Stimulated activated naive CD8-positive, alpha-beta T cell treated with anti-CD3 and anti-CD28 coated beads, Interleukin-15, Interleukin-2, amounts not matched to agents 100 ng/mL and 50 ng/mL, for 24 hours (primary cell): ENCODE measurements at regions not wholly inside any gene's neighbourhood (a gene's known extent, or its start where the extent isn't known, plus 50 kb on each side); places are given as distances from the start of the nearest gene placed in this dataset.
"Not testable (repeated sequence)": the region's sequence is repeated elsewhere in the genome, so short reads cannot be mapped to it uniquely, and the experiment has no call there.

ENCODE experiments used
- H3K27ac Mint-ChIP-seq: one replicate; pipeline ENCODE4 v1.8.0; 2021; ENCODE audit warnings: mild to moderate bottlenecking, mixed read lengths
- H3K27me3 Mint-ChIP-seq: one replicate; pipeline ENCODE4 v1.8.0; 2021; ENCODE audit warnings: mixed read lengths
- H3K36me3 Mint-ChIP-seq: one replicate; pipeline ENCODE4 v1.8.0; 2021; ENCODE audit warnings: low read depth, mixed read lengths
- H3K4me1 Mint-ChIP-seq: one replicate; pipeline ENCODE4 v1.8.0; 2021; ENCODE audit warnings: low read depth, mixed read lengths
- H3K4me3 Mint-ChIP-seq: one replicate; pipeline ENCODE4 v1.8.0; 2021; ENCODE audit warnings: mild to moderate bottlenecking, mixed read lengths
- H3K9me3 Mint-ChIP-seq: one replicate; pipeline ENCODE4 v1.8.0; 2021; ENCODE audit warnings: mixed read lengths

DNA sequence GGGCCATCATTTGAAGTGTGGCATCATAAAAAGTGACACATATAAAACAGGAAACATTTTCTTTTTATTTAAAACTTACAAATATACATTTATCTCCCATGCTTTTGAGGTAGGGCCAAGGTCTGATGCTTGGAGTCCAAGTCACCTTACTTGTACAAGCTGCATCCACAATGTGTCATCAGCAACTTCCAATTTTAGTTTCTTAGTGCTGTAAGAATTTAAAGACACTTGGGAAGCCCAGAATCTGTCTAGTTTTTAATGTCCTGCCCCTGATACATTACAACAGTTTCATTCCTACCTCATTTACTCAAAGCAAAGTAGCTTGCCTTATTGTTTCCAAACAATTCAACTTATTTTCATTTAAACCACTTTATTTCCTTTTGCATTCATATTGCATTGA is 297.7 kb downstream of the MTX2 start:
- no peak overlapping the region for H3K4me3 Mint-ChIP-seq
- peaks cover 34% of the 10 kb centered on the region for H3K27me3 Mint-ChIP-seq
- no peaks in the 10 kb centered on the region for H3K36me3 Mint-ChIP-seq
- H3K4me1 Mint-ChIP-seq, result no peaks in the 10 kb centered on the region
- H3K27ac Mint-ChIP-seq, result no peak overlapping the region
- H3K9me3 Mint-ChIP-seq, result no peaks in the 10 kb centered on the region

DNA sequence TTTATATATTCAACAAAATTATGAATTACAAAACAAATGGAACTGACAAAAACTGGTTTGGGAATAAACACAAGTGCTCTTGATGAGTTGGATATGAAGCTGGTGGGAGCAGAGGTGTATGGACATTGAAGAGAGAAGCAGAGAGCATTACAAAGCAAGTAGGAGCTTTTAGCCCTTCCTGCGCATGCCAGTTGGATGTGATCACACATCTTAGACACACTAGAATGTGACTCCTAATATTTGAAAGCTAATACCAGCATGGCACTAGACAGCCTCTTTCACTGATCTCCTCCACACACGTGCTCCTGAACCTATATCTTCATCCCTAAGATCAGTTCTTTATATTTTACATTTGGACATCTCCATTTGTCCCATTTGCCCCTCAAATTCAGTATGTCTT is 298.1 kb downstream of the MTX2 start:
- H3K4me1 Mint-ChIP-seq, result no peaks in the 10 kb centered on the region
- H3K9me3 Mint-ChIP-seq, result no peaks in the 10 kb centered on the region
- no peak overlapping the region for H3K4me3 Mint-ChIP-seq
- H3K27me3 Mint-ChIP-seq, result peaks cover 33% of the 10 kb centered on the region
- H3K36me3 Mint-ChIP-seq, result no peaks in the 10 kb centered on the region
- H3K27ac Mint-ChIP-seq, result no peak overlapping the region

DNA sequence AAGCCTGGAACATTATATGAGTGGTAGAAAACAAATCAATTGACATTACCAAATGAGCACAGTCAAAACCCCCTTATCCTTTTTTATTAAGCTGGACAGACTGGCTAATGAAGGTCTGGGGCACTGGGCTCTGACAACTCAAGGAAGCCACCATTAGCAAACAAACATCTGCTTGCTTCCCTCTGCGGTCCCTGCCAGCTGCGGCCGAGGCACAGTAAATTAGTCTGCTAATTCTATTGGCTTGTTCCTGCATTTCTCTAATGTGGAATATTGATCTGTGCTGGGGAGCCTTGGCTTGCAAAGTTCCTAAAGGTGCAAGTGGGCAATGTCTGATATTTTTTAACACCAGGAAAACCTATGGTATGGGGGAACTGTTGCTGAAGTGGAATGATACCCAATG is 300.3 kb downstream of the MTX2 start:
- Mint-ChIP-seq H3K9me3 (no peaks in the 10 kb centered on the region), H3K4me1 (no peaks in the 10 kb centered on the region), H3K36me3 (no peaks in the 10 kb centered on the region), H3K27ac (no peak overlapping the region), H3K27me3 (peaks cover 32% of the 10 kb centered on the region), H3K4me3 (no peak overlapping the region)

DNA sequence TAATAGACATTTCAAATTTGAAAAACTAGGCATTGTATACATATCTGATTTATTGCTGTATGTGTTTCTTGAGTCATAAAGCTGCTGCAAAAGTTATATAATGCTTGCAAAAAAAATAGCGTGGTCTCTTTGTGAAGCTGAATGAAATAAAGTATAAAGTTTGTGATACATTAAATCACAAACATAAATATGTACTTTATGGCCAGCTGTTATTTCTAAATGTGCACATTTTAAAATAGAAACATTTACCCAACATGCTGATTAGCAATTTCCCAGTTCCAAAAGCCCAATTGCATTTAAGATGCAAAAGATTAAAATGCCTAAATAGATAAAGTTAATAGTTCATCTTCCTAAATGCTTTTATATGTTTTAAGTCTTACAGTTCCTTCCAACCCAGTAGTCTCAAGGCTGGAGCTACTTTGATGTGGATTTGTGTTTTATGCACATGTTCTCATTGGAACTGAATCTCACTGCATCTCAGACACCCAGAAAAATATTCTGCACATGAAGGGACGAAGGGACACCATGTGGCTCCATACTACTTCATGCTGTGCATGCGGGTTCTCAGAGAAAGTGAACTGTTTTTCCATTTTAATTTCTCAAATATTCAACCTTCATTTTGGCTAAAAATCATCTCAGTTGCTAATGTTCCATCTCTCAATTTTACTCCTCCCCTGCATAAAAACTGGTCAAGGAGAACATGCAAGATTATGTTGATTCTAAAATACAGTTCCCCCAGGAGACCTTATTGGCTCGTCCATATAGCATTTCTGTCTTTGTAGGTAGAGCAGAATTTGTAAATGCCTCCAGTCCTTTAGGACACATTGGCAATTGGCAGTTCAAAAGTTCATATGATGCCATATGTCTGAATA is 304.6 kb downstream of the MTX2 start:
- Mint-ChIP-seq H3K27me3 (peaks cover 33% of the 10 kb centered on the region), H3K4me3 (no peak overlapping the region), H3K36me3 (no peaks in the 10 kb centered on the region), H3K9me3 (peaks cover 4% of the 10 kb centered on the region), H3K27ac (no peak overlapping the region), H3K4me1 (no peaks in the 10 kb centered on the region)

DNA sequence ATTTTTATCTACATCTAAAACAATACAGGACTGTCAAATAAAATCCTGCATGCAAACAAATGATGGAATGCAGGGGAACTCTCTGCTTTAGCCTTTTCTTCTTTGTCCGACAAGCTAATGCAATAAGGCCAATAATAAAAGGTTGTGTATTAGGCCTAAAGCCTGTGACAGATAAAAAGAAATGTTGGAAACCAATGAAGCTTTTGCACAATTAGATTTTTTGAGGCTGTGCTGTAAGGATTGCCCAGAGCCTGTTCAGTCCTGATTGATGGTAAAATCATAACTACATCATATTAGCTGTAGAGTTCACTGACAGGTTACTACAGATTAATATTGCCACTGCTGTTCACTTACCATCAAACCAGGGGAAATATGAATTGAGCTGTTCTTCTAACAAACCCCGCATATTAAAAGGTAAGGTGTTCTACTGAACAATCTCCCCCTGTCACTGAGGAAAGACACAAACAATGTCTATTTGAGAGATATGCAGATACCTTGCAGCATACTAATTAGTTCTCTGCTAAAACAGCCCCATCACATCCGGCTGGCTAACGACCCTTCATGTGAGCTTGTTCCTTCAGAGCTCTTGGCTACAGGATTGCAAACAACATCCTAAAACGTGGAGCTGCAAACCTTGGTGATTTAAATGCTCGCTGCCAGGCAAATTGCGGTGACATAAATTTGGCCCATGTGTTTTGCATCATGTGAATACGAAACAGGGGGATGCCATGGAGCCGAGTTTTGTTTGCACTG is 305.4 kb downstream of the MTX2 start:
- Mint-ChIP-seq H3K27ac (no peak overlapping the region), H3K9me3 (peaks cover 7% of the 10 kb centered on the region), H3K4me1 (no peaks in the 10 kb centered on the region), H3K27me3 (peaks cover 33% of the 10 kb centered on the region), H3K4me3 (no peak overlapping the region), H3K36me3 (no peaks in the 10 kb centered on the region)

DNA sequence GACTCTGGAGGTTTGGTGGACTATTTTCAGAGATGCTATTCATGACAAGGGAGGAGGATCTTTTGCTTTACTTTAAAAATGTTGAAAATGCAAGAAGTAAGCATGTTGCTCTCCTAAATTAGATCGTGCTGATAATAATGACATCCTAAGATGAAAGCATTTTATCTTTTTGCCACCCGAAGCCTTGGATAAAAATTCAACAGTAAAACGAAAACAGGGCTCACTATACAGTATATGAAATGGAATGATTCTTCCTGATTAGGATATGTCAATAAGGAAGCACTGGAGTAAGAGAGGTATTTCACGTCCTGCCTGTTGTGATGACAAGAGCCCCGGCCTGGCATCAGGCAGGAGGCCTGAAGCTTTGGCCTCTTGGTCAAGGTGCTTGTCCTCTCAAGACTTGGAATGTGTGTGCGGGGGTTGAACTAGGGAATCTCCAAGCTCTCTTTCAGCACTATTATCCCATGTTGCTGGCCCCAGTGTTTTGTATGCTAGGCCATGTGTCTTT is 306.0 kb downstream of the MTX2 start:
- peaks cover 37% of the 10 kb centered on the region for H3K27me3 Mint-ChIP-seq
- peaks cover 7% of the 10 kb centered on the region for H3K9me3 Mint-ChIP-seq
- H3K4me1 Mint-ChIP-seq, result no peaks in the 10 kb centered on the region
- no peak overlapping the region for H3K27ac Mint-ChIP-seq
- H3K36me3 Mint-ChIP-seq, result no peaks in the 10 kb centered on the region
- no peak overlapping the region for H3K4me3 Mint-ChIP-seq

DNA sequence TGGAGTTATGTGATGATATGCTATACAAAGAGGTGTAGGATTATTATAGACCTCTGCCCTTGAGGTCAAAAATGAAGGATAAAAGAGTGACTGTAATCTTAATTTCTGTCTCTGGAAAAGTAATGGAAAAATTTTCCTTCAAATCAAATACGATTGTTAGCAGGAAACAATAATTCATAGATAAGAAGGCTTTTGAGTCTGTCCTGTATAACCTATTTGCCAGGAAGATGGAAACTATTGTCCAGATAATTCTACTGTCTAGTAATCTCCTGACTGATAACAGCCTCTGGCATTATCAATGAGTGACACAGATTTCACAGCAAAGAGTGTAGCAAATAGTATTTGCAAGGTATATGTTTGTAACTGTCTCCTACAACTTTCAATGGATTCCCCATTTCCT is 307.8 kb downstream of the MTX2 start:
- Mint-ChIP-seq H3K27ac (no peak overlapping the region), H3K27me3 (peaks cover 35% of the 10 kb centered on the region), H3K9me3 (peaks cover 7% of the 10 kb centered on the region), H3K4me3 (no peak overlapping the region), H3K36me3 (no peaks in the 10 kb centered on the region), H3K4me1 (no peaks in the 10 kb centered on the region)

DNA sequence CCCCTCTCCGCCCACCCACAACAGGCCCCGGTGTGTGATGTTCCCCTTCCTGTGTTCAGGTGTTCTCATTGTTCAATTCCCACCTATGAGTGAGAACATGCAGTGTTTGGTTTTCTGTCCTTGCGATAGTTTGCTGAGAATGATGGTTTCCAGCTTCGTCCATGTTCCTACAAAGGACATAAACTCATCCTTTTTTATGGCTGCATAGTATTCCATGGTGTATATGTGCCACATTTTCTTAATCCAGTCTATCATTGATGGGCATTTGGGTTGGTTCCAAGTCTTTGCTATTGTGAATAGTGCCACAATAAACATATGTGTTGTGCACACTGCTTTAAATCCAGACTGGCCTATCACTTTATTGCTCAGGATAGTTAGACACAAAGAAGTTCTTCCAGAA is 309.1 kb downstream of the MTX2 start:
- H3K9me3 Mint-ChIP-seq, H3K4me3 Mint-ChIP-seq, H3K4me1 Mint-ChIP-seq, H3K27ac Mint-ChIP-seq, H3K36me3 Mint-ChIP-seq: not testable (repeated sequence)
- peaks cover 35% of the 10 kb centered on the region for H3K27me3 Mint-ChIP-seq

DNA sequence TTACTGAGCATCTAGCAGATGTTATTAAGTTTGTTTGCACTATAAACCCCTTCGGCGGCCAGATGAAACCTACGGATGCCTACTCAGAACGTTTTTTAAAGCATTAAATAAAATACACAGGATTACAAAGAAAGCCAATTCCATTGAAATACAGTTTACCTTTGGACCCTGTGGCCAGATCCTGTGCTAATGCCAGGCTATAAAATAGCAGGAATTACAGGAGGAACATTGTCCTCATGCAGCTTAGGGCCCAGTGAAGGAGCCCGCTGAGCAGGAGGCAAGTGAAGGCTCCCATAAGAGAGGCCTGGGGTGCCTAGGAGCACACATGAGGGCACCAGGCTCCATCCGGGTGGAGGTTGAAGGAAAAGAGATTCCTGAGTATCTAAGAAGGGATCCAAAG is 310.4 kb downstream of the MTX2 start:
- Mint-ChIP-seq H3K27ac (no peak overlapping the region), H3K4me1 (peaks cover 7% of the 10 kb centered on the region), H3K9me3 (peaks cover 7% of the 10 kb centered on the region), H3K4me3 (no peak overlapping the region), H3K36me3 (no peaks in the 10 kb centered on the region), H3K27me3 (peaks cover 31% of the 10 kb centered on the region)

DNA sequence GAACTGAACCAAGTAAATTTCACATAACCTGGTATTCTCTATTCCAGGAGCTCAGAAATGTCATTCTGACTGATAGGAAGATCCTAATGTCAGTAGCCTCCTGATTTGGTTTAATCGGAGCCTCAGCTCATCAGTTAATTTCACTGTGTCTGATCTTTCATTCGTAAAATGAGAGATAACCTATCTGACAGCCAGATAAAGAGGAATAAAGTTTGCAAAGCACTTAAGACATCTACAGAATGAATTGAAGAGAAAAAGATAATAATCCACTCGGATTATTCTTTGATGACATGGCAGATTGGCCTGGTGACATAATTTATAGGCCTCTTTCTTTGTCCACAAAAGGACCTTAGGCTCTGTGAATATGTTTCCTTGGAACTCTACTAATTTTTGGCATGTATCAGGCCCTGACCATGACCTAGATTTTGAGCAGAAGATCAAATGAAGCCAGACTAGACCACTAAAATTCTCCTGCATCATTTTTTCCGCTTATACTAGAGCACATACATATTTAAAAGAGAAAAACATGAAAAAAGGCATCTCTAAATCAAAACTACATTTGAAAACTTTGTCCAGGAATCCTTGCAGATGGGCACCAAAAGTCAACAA is 312.4 kb downstream of the MTX2 start:
- Mint-ChIP-seq H3K27me3 (peaks cover 42% of the 10 kb centered on the region), H3K27ac (no peak overlapping the region), H3K4me3 (no peak overlapping the region), H3K4me1 (peaks cover 7% of the 10 kb centered on the region), H3K9me3 (peaks cover 7% of the 10 kb centered on the region), H3K36me3 (no peaks in the 10 kb centered on the region)

DNA sequence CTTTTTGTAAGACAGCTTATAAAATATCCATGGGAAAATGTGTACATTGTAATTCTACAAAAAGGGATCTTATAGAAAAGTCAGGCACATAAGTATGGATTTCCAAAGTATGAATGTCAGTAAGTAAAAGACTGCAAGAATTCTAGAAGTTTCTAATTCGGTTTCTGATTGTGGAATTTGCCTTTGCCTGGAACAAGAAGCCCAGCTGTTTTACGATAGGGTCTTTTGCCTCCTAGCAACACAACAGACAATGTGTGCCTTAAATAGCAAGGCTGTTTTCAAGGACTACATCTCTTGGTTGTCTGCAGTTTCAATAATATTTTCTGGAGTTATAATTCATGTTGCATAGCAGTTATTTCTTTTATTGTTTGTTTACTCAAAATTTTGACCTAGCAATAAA is 312.9 kb downstream of the MTX2 start:
- peaks cover 7% of the 10 kb centered on the region for H3K9me3 Mint-ChIP-seq
- H3K27ac Mint-ChIP-seq, result no peak overlapping the region
- no peak overlapping the region for H3K4me3 Mint-ChIP-seq
- no peaks in the 10 kb centered on the region for H3K36me3 Mint-ChIP-seq
- H3K27me3 Mint-ChIP-seq, result peaks cover 44% of the 10 kb centered on the region
- H3K4me1 Mint-ChIP-seq, result peaks cover 7% of the 10 kb centered on the region

DNA sequence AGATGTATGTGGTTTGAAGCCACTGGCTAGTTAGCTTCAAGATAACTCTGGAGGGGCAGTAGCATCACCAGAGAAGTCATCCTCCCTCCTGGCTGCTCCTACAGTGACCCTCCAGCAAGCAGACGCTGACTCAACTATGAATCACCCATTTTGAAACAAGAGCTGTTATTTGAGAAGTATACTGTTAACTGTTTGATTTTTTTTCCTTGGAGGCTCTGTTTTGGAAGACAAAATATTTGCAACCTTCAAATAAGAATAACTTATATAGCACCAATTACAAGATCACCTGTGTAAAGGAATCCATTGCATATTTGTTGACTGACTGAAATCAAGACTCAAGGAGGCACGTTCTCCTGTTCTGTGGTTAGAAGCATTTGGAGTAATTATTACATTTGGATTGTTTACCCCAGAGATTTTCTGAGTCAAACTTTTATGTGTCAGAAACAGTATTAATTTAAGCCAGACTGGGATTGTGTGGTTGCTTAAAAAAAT is 313.8 kb downstream of the MTX2 start:
- Mint-ChIP-seq H3K9me3 (peaks cover 7% of the 10 kb centered on the region), H3K4me3 (no peak overlapping the region), H3K4me1 (peaks cover 7% of the 10 kb centered on the region), H3K27me3 (peaks cover 39% of the 10 kb centered on the region), H3K36me3 (no peaks in the 10 kb centered on the region), H3K27ac (no peak overlapping the region)

DNA sequence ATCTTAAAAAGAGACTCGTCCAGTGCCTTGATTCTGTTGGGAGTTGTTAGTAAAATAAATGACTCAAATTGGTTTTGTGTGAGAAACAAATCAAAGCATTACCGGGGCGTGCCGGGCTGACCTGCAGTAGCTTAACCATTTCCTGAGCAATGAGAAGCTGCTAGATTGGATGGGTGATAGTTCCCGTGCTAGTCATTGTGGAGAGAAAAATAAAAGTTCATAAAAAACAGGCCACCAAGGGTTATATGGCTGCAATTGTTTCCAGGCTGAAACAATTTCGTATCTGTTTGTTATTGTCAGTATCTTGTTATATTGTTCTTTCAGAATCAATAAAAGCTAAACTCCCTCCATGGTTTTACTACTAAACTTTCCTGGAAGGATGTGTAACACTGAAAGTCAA is 314.4 kb downstream of the MTX2 start:
- H3K27me3 Mint-ChIP-seq, result peaks cover 36% of the 10 kb centered on the region
- H3K4me1 Mint-ChIP-seq, result peaks cover 7% of the 10 kb centered on the region
- H3K36me3 Mint-ChIP-seq, result no peaks in the 10 kb centered on the region
- peaks cover 6% of the 10 kb centered on the region for H3K9me3 Mint-ChIP-seq
- no peak overlapping the region for H3K4me3 Mint-ChIP-seq
- H3K27ac Mint-ChIP-seq, result no peak overlapping the region

DNA sequence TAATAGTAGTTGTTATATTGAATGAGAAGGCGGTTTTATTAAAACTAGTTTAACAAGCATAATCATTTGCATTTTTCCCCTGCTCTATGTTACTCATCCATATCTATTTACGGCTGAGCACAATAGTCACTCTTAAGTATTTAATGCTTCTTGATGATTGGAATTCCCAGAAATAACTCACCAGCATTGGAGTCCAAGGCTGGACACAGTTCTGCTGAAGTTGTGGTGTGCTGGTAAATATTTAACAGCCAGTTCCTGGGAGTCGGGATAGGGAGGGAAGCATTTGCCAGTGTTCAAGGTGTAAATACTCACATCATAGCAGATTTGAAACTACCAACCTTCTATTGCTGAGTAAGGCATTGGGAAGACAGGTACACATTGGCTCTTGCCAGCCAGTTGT is 315.1 kb downstream of the MTX2 start:
- H3K27me3 Mint-ChIP-seq, result peaks cover 30% of the 10 kb centered on the region
- H3K9me3 Mint-ChIP-seq, result no peaks in the 10 kb centered on the region
- H3K4me3 Mint-ChIP-seq, result no peak overlapping the region
- H3K4me1 Mint-ChIP-seq, result peaks cover 7% of the 10 kb centered on the region
- H3K36me3 Mint-ChIP-seq, result no peaks in the 10 kb centered on the region
- no peak overlapping the region for H3K27ac Mint-ChIP-seq

DNA sequence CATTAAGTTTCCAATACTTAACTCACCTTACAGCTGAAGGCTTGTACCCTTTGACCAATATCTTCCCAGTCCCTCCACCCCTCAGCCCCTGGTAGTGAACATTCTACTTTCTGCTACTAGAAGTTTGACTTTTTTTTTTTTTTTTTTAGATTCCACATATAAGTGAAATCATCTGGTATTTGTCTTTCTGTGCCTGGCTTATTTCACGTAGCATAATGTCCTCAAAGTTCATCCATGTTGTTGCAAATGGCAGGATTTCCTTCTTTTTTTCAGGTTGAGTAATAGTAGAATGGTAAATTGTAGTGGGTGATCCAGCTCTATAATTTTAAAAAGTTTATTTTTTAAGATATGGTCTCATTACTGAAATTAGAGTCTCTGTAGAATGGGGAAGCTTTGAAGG is 316.0 kb downstream of the MTX2 start:
- Mint-ChIP-seq H3K4me1 (peaks cover 7% of the 10 kb centered on the region), H3K9me3 (no peaks in the 10 kb centered on the region), H3K4me3 (no peak overlapping the region), H3K27ac (no peak overlapping the region), H3K36me3 (no peaks in the 10 kb centered on the region), H3K27me3 (peaks cover 26% of the 10 kb centered on the region)
